ENCODE measurements at regions not wholly inside any gene's neighbourhood (a gene's known extent, or its start where the extent isn't known, plus 50 kb on each side); places are given as distances from the start of the nearest gene placed in this dataset.

GRCh38 chr4:165754664-165755063 lies 118.4 kb upstream of the TLL1 start:
- 92 to 96% methylated on average over 4 of the region's 4 CpGs for WGBS, 2 donors
- no peak for TF ChIP-seq CTCF (IDR thresholded peaks at IDR 0.05)
- no peak for TF ChIP-seq POLR2A (IDR thresholded peaks at IDR 0.05)
- DNase-seq (ENCODE audit: low spot score in 2 of 2), result no peak
- no peak overlapping the region for H3K4me3 ChIP-seq (ENCODE audit: low read depth, poor library complexity, severe bottlenecking)
- intact Hi-C loops (cut with DNase I; ENCODE audit: low total_unique reads), result no loop called here

- 71 to 86% methylated on average over 1 of the region's 1 CpG for WGBS, 2 donors
- no peak overlapping the region for H3K4me3 ChIP-seq (ENCODE audit: low read depth, poor library complexity, severe bottlenecking)
- DNase-seq (ENCODE audit: low spot score in 2 of 2), result no peak
- intact Hi-C loops (cut with DNase I; ENCODE audit: low total_unique reads), result no loop called here
- TF ChIP-seq CTCF (IDR thresholded peaks at IDR 0.05), result no peak
- TF ChIP-seq POLR2A (IDR thresholded peaks at IDR 0.05), result no peak
Measured at GRCh38 chr4:165756836-165757235, 116.2 kb upstream of the TLL1 start.

- WGBS, 2 donors, result 53 to 54% methylated on average over 3 of the region's 3 CpGs
- no peak for TF ChIP-seq POLR2A (IDR thresholded peaks at IDR 0.05)
- DNase-seq (ENCODE audit: low spot score in 2 of 2), result no peak
- H3K4me3 ChIP-seq (ENCODE audit: low read depth, poor library complexity, severe bottlenecking), result no peak overlapping the region
- intact Hi-C loops (cut with DNase I; ENCODE audit: low total_unique reads), result no loop called here
Measured at GRCh38 chr4:165757451-165757850, 115.6 kb upstream of the TLL1 start.

- intact Hi-C loops (cut with DNase I; ENCODE audit: low total_unique reads), result no loop called here
- H3K4me3 ChIP-seq (ENCODE audit: low read depth, poor library complexity, severe bottlenecking), result no peak overlapping the region
- 77 to 83% methylated on average over 2 of the region's 2 CpGs for WGBS, 2 donors
- no peak for TF ChIP-seq POLR2A (IDR thresholded peaks at IDR 0.05)
- no peak for DNase-seq (ENCODE audit: low spot score in 2 of 2)
Measured at GRCh38 chr4:165758086-165758485, 115.0 kb upstream of the TLL1 start.

- no peak for DNase-seq (ENCODE audit: low spot score in 2 of 2)
- TF ChIP-seq POLR2A (IDR thresholded peaks at IDR 0.05), result no peak
- TF ChIP-seq CTCF (IDR thresholded peaks at IDR 0.05), result no peak
- no peak overlapping the region for H3K4me3 ChIP-seq (ENCODE audit: low read depth, poor library complexity, severe bottlenecking)
- intact Hi-C loops (cut with DNase I; ENCODE audit: low total_unique reads), result no loop called here
- 95 to 96% methylated on average over 7 of the region's 7 CpGs for WGBS, 2 donors
Measured at GRCh38 chr4:165760182-165760581, 112.9 kb upstream of the TLL1 start.

GRCh38 chr4:165761963-165762362 lies 111.1 kb upstream of the TLL1 start:
- intact Hi-C loops (cut with DNase I; ENCODE audit: low total_unique reads), result no loop called here
- no peak overlapping the region for H3K4me3 ChIP-seq (ENCODE audit: low read depth, poor library complexity, severe bottlenecking)
- 65 to 85% methylated on average over 1 of the region's 1 CpG for WGBS, 2 donors
- no peak for DNase-seq (ENCODE audit: low spot score in 2 of 2)
- TF ChIP-seq POLR2A (IDR thresholded peaks at IDR 0.05) (no peak), CTCF (IDR thresholded peaks at IDR 0.05) (no peak)

GRCh38 chr4:165763640-165764039 lies 109.4 kb upstream of the TLL1 start:
- TF ChIP-seq POLR2A (IDR thresholded peaks at IDR 0.05) (no peak), CTCF (IDR thresholded peaks at IDR 0.05) (no peak)
- 22 to 23% methylated on average over 2 of the region's 2 CpGs for WGBS, 2 donors
- no peak for DNase-seq (ENCODE audit: low spot score in 2 of 2)
- intact Hi-C loops (cut with DNase I; ENCODE audit: low total_unique reads), result no loop called here
- no peak overlapping the region for H3K4me3 ChIP-seq (ENCODE audit: low read depth, poor library complexity, severe bottlenecking)

Data from lower leg skin (tissue), 4 donors.